ENCODE measurements at regions not wholly inside any gene's neighbourhood (a gene's known extent, or its start where the extent isn't known, plus 50 kb on each side); places are given as distances from the start of the nearest gene placed in this dataset.

DNA sequence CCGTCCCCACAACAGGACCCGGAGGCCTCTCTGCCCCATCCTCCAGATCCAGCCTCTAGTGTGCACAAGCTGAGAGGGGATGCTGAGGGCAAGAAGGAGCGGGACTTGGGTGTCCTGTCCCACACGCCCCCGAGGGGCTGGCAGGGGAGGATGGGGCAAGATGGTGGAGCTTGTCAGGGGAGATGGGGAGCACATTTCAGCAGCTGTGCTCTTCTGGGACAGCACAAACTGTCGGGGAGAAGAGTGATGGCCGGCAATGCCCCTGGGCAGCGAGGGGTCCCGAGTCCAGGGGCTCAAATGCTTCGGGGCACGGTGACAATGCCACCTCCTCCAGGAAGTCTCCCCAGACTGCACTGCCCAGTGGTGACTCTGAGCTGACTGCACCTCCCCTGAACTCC lies 134.5 kb downstream of the FAM53A start:
- TF ChIP-seq, protein P1, sequence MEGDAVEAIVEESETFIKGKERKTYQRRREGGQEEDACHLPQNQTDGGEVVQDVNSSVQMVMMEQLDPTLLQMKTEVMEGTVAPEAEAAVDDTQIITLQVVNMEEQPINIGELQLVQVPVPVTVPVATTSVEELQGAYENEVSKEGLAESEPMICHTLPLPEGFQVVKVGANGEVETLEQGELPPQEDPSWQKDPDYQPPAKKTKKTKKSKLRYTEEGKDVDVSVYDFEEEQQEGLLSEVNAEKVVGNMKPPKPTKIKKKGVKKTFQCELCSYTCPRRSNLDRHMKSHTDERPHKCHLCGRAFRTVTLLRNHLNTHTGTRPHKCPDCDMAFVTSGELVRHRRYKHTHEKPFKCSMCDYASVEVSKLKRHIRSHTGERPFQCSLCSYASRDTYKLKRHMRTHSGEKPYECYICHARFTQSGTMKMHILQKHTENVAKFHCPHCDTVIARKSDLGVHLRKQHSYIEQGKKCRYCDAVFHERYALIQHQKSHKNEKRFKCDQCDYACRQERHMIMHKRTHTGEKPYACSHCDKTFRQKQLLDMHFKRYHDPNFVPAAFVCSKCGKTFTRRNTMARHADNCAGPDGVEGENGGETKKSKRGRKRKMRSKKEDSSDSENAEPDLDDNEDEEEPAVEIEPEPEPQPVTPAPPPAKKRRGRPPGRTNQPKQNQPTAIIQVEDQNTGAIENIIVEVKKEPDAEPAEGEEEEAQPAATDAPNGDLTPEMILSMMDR (IDR thresholded peaks at IDR 0.05) = no peak
- TF ChIP-seq POLR2A (IDR thresholded peaks at IDR 0.05) = no peak

Data from right lobe of liver (tissue), 4 donors.